Fibroblast of the aortic adventitia (primary cell): ENCODE measurements at regions not wholly inside any gene's neighbourhood (a gene's known extent, or its start where the extent isn't known, plus 50 kb on each side); places are given as distances from the start of the nearest gene placed in this dataset.

Experiments used
- DNase-seq: peaks from one replicate; pipeline ENCODE4 v3.0.0-alpha.2; 2010; ENCODE audit warnings: low read depth
- H3K4me3 ChIP-seq: 2 replicates; pipeline ENCODE4 v1.5.1; 2011; ENCODE audit warnings: low read depth, mild to moderate bottlenecking, control low read depth, low read length, moderate library complexity
- TF ChIP-seq, protein P1 (sequence below): IDR thresholded peaks from 2 replicates; pipeline ENCODE4 v1.5.1; 2011; ENCODE audit warnings: mild to moderate bottlenecking, low read length, control low read depth, inconsistent platforms; ENCODE audit not compliant: insufficient read depth

- TF ChIP-seq, protein P1, sequence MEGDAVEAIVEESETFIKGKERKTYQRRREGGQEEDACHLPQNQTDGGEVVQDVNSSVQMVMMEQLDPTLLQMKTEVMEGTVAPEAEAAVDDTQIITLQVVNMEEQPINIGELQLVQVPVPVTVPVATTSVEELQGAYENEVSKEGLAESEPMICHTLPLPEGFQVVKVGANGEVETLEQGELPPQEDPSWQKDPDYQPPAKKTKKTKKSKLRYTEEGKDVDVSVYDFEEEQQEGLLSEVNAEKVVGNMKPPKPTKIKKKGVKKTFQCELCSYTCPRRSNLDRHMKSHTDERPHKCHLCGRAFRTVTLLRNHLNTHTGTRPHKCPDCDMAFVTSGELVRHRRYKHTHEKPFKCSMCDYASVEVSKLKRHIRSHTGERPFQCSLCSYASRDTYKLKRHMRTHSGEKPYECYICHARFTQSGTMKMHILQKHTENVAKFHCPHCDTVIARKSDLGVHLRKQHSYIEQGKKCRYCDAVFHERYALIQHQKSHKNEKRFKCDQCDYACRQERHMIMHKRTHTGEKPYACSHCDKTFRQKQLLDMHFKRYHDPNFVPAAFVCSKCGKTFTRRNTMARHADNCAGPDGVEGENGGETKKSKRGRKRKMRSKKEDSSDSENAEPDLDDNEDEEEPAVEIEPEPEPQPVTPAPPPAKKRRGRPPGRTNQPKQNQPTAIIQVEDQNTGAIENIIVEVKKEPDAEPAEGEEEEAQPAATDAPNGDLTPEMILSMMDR: no peak
- DNase-seq: no peak
- no peak overlapping the region for H3K4me3 ChIP-seq
Measured at GRCh38 chr13:38535261-38535660, 151.6 kb upstream of the FREM2 start.

DNA sequence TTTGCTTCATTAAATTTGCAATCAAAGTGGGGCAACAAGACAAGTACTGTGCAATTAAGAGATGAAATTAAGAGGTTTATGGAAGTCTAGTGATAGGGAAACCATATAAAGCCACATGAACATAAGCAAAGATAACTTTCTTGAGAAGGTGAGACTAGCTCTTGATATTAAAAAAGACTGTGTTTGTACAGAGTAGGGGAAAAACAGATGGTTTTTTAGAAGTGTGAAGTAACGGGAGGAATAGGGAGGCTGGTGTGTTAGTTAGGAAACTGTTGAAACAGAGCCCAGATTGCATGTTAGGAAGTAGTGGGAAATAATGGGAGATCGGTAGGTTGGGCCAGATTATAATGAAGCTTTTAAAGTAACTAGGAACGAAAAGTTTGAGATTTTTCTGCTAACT, 149.8 kb upstream of the FREM2 start:
- no peak overlapping the region for H3K4me3 ChIP-seq
- DNase-seq: no peak
- TF ChIP-seq, protein P1: no peak

DNA sequence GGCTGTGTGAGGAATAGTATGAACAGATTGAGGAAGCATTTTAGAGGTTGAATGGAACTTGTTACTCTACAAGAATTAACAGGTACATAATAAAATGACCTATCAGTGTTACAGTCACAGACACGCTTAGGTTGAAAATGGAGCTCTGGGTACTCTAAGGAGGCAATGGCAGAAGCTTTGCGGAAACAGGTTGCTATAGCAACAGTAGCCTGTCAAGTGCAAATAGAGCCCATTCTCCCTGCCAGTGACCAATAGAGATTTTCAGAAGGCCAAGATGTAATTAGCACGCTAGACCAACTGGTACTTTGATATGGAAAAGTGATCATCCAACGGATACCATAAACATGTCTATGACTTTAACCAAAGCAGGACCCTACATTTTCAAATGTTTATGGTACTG, 148.5 kb upstream of the FREM2 start:
- TF ChIP-seq, protein P1: no peak
- no peak overlapping the region for H3K4me3 ChIP-seq
- DNase-seq: no peak

GRCh38 chr13:38539632-38540031, 147.2 kb upstream of the FREM2 start:
- TF ChIP-seq, protein P1: no peak
- no peak for DNase-seq
- H3K4me3 ChIP-seq: no peak overlapping the region

- DNase-seq: no peak
- no peak overlapping the region for H3K4me3 ChIP-seq
- TF ChIP-seq, protein P1: no peak
Measured at GRCh38 chr13:38542601-38543000, 144.3 kb upstream of the FREM2 start.

- no peak overlapping the region for H3K4me3 ChIP-seq
- DNase-seq: no peak
- TF ChIP-seq, protein P1: no peak
Measured at GRCh38 chr13:38543561-38543960, 143.3 kb upstream of the FREM2 start.

GRCh38 chr13:38563739-38564138, 123.1 kb upstream of the FREM2 start:
- no peak for DNase-seq
- TF ChIP-seq, protein P1: no peak

More at GRCh38 chr13:38563739-38564138, 123.1 kb upstream of the FREM2 start:
- H3K4me3 ChIP-seq: no peak overlapping the region
